ENCODE measurements at regions not wholly inside any gene's neighbourhood (a gene's known extent, or its start where the extent isn't known, plus 50 kb on each side); places are given as distances from the start of the nearest gene placed in this dataset.

DNA sequence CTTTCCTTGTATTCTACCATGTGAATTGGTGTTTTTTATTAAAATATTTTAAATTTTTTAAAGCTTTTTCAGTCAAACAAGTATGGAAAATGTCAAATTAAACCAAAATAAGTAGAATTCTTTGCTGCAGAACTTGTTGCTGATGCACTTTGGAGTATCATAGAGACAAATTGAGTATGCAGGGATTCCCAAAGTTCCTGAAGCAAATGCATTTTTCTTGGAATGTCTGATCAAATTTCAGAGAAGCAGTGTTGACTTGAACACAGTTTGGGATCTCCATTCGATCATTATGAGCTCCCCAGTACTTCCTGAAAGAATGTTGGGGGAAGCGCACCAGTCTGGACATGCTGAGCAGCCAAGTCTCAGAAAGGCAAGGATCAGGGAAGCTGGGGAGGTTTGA, 517.8 kb upstream of the CFAP20DC start:
- DNase-seq (no peak), ATAC-seq (no peak)
- Histone ChIP-seq H3K9me3 (no peaks in the 10 kb centered on the region), H3K36me3 (no peaks in the 10 kb centered on the region), H3K4me3 (no peak overlapping the region), H3K27ac (no peak overlapping the region), H3K27me3 (no peaks in the 10 kb centered on the region), H3K4me1 (no peaks in the 10 kb centered on the region)
- TF ChIP-seq, protein P1, sequence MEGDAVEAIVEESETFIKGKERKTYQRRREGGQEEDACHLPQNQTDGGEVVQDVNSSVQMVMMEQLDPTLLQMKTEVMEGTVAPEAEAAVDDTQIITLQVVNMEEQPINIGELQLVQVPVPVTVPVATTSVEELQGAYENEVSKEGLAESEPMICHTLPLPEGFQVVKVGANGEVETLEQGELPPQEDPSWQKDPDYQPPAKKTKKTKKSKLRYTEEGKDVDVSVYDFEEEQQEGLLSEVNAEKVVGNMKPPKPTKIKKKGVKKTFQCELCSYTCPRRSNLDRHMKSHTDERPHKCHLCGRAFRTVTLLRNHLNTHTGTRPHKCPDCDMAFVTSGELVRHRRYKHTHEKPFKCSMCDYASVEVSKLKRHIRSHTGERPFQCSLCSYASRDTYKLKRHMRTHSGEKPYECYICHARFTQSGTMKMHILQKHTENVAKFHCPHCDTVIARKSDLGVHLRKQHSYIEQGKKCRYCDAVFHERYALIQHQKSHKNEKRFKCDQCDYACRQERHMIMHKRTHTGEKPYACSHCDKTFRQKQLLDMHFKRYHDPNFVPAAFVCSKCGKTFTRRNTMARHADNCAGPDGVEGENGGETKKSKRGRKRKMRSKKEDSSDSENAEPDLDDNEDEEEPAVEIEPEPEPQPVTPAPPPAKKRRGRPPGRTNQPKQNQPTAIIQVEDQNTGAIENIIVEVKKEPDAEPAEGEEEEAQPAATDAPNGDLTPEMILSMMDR (IDR thresholded peaks at IDR 0.05): no peak
- intact Hi-C loops (cut with DNase I): no loop called here

DNA sequence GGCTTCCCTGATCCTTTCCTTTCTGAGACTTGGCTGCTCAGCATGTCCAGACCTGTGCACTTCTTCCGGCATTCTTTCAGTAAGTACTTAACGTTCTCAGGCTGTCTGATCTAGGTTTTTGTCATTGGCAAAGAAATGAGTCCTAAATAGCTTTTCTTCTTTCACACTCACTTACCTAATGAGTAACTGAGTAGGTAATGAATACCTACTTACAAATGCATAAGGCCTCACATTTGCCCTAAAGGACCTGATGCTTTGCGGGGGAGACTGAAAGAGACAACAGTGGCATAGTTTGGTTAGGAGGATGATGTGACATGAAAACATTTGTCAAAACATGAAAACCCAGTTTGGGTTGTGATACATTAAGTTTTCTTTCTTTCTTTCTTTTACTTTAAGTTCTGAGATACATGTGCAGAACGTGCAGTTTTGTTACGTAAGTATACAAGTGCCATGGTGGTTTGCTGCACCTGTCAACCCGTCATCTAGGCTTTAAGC, 516.7 kb upstream of the CFAP20DC start:
- H3K27me3 ChIP-seq: no peaks in the 10 kb centered on the region
- H3K27ac ChIP-seq: no peak overlapping the region
- TF ChIP-seq, protein P1 (IDR thresholded peaks at IDR 0.05): no peak
- ATAC-seq (no peak), DNase-seq (no peak)
- H3K4me1 ChIP-seq: no peaks in the 10 kb centered on the region
- no peak overlapping the region for H3K4me3 ChIP-seq
- H3K36me3 ChIP-seq: no peaks in the 10 kb centered on the region
- intact Hi-C loops (cut with DNase I): no loop called here
- no peaks in the 10 kb centered on the region for H3K9me3 ChIP-seq

DNA sequence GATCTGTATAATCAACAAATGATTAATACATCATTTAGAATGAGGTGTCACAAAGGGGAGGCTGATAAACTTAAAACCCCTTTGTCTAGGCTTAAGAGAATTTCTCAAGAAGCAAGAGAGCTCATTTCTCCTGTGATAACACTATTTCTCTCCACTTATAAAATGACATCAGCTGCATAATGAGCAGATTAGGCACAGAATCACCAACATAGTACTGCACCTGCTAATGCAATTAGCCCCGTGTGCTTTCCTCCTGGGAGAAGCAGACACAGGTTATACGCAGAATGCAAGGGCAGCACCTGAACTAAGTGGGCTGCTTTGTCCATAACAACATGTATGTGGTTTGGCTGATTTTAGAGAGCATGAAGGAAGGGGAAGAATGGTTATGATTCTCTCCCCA, 515.3 kb upstream of the CFAP20DC start:
- TF ChIP-seq, protein P1 (IDR thresholded peaks at IDR 0.05): no peak
- no peaks in the 10 kb centered on the region for H3K9me3 ChIP-seq
- ATAC-seq (no peak), DNase-seq (no peak)
- no peaks in the 10 kb centered on the region for H3K4me1 ChIP-seq
- no peak overlapping the region for H3K27ac ChIP-seq
- intact Hi-C loops (cut with DNase I): no loop called here
- no peaks in the 10 kb centered on the region for H3K27me3 ChIP-seq
- no peaks in the 10 kb centered on the region for H3K36me3 ChIP-seq
- no peak overlapping the region for H3K4me3 ChIP-seq

DNA sequence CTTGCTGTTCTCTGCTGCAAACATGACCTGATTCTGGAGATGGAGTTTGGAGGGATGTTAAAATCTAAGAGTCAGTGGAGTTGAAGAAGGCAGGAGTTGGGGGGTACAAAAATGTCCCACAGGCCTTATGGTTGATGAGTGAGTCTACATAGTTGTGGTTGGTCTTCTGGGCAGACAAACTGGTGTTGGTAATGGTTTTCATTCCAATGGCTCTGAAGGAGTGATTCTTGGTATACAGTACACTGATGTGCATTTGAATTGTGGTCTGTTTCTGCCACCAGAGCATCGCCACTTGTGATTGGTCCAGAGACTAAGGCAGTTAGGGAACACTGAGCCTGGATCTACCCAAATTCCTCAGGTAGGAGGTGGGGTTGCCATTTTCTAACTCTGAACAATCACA, 514.1 kb upstream of the CFAP20DC start:
- H3K36me3 ChIP-seq: no peaks in the 10 kb centered on the region
- H3K27me3 ChIP-seq: no peaks in the 10 kb centered on the region
- intact Hi-C loops (cut with DNase I): no loop called here
- no peaks in the 10 kb centered on the region for H3K9me3 ChIP-seq
- TF ChIP-seq, protein P1 (IDR thresholded peaks at IDR 0.05): no peak
- H3K27ac ChIP-seq: no peak overlapping the region
- DNase-seq: no peak
- H3K4me3 ChIP-seq: no peak overlapping the region
- no peaks in the 10 kb centered on the region for H3K4me1 ChIP-seq
- ATAC-seq: no peak

DNA sequence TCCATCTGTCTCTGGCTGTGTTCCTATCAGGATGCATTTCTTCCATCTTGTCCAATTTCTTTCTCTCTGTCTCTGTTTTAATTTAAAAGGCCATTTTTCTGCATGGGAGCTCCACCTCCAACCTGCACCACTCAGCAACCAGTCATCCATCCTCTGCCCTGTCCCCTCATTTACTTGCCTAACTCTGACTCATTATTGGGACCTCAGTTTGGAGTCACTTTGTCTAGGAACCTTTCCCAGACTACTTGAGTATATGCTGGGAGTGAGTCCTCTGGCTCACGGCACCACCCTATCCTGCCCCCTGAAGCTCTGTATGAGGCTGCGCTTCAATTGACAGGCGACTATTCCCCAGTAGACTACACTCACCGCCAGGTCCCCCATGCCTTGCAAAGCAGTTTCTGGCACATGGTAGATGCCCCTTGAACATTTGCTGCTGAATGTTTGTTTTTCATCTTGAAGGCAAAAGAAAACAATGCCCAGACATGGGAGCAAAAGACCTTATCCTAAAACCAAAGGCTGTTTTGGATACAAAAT, 513.3 kb upstream of the CFAP20DC start:
- H3K36me3 ChIP-seq: no peaks in the 10 kb centered on the region
- no peak overlapping the region for H3K27ac ChIP-seq
- no peaks in the 10 kb centered on the region for H3K27me3 ChIP-seq
- no peak for ATAC-seq
- DNase-seq: no peak
- no peaks in the 10 kb centered on the region for H3K9me3 ChIP-seq
- no peak overlapping the region for H3K4me3 ChIP-seq
- intact Hi-C loops (cut with DNase I): no loop called here
- H3K4me1 ChIP-seq: no peaks in the 10 kb centered on the region
- TF ChIP-seq, protein P1 (IDR thresholded peaks at IDR 0.05): no peak
